Upper lobe of right lung (tissue), 1 donor: ENCODE measurements at regions not wholly inside any gene's neighbourhood (a gene's known extent, or its start where the extent isn't known, plus 50 kb on each side); places are given as distances from the start of the nearest gene placed in this dataset.
"Not testable (repeated sequence)": the region's sequence is repeated elsewhere in the genome, so short reads cannot be mapped to it uniquely, and the experiment has no call there.

ENCODE experiments used
- ATAC-seq: fragments of 200-7000 bp; cut with Tn5 transposase; one replicate; pipeline ENCODE4 v1.9.1; 2020; ENCODE audit warnings: mild to moderate bottlenecking, moderate library complexity
- DNase-seq: peaks from one replicate; pipeline ENCODE4 v3.0.0-alpha.2; 2020
- H3K27ac ChIP-seq: fragments of 200-600 bp; one replicate; pipeline ENCODE4 v1.8.0; 2022
- H3K27me3 ChIP-seq: fragments of 200-600 bp; one replicate; pipeline ENCODE4 v1.8.0; 2022; ENCODE audit warnings: mild to moderate bottlenecking
- H3K36me3 ChIP-seq: fragments of 200-600 bp; one replicate; pipeline ENCODE4 v1.8.0; 2022
- H3K4me1 ChIP-seq: fragments of 200-600 bp; one replicate; pipeline ENCODE4 v1.8.0; 2022
- H3K4me3 ChIP-seq: fragments of 200-600 bp; one replicate; pipeline ENCODE4 v1.8.0; 2022; ENCODE audit warnings: mild to moderate bottlenecking
- H3K9me3 ChIP-seq: fragments of 200-600 bp; one replicate; pipeline ENCODE4 v1.8.0; 2022
- intact Hi-C: fragments of 100-400 bp; cut with DNase I; formaldehyde crosslinking; loops from one replicate; pipeline ENCODE4 v1.11.0; 2022
- TF ChIP-seq, protein P1 (sequence below): fragments of 200-600 bp; IDR thresholded peaks from one replicate; pipeline ENCODE4 v1.8.0; 2022; ENCODE audit warnings: antibody characterized with exemption
- donor health status: DM: no; HTN: yes; CAD: no; lungs with severe emphysema.

DNA sequence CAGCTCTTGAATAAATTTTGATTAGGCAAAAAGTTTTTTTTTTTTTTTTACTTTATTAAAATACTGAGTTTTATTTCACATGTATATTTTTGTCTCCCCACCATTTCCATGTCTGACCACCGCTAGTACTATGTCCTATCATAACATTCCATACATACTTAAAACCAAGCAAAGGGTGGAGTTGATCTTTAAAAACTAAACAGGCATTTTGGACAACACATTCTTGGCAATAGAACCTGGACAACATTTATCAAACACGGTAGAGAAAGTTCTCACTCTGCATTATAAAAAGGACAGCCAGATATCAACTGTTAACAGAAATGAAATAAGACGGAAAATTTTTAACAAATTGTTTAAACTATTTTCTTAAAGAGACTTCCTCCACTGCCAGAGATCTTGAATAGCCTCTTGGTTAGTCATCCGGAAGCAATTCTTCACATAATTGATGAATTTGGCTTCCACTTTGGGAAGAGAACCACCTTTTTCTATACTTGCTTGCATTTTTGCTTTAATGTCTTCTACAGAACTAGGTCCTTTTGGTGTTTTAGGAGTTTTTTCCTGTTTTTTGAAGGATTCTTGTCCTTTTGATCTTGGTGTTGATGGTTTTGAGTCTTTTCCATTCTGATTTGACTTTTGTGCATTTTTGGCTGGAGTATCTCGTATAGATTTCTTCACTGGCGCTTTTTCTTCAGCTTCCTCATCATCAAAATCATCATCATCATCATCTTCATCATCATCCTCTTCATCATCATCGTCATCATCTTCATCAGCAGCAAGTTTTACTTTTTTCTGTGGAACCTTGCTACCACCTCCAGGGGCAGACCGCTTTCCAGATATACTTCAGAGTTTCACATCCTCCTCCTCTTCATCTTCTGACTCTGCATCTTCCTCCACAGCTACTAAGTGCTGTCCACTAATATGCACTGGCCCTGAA, 58.7 kb downstream of the POU5F2 start:
- H3K9me3 ChIP-seq, H3K36me3 ChIP-seq, H3K4me1 ChIP-seq, DNase-seq, H3K27ac ChIP-seq, H3K27me3 ChIP-seq, H3K4me3 ChIP-seq, ATAC-seq, intact Hi-C loops: not testable (repeated sequence)

DNA sequence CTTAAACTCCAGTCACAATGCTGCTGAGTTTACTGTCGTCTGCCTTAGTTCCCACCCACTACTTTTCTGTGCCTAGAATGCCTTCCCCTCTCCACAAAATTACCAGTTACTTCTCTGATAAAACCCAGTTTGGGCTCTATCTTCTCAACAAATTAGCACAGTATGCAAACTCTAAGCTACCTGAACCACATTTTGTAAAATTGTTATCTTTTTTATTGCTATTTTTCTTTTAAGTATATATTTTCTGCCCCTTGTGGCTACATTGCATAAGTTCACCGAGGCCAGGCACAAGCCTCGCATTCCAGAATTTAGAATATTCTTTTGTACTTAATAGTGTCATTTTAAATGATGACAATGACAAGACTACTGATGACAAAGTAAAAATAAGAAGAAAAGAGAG, 60.0 kb downstream of the POU5F2 start:
- Histone ChIP-seq H3K27me3 (no peaks in the 10 kb centered on the region), H3K36me3 (no peaks in the 10 kb centered on the region), H3K4me1 (no peaks in the 10 kb centered on the region), H3K9me3 (no peaks in the 10 kb centered on the region), H3K4me3 (no peak overlapping the region), H3K27ac (no peak overlapping the region)
- intact Hi-C loops = no loop called here
- ATAC-seq = no peak
- TF ChIP-seq, protein P1, sequence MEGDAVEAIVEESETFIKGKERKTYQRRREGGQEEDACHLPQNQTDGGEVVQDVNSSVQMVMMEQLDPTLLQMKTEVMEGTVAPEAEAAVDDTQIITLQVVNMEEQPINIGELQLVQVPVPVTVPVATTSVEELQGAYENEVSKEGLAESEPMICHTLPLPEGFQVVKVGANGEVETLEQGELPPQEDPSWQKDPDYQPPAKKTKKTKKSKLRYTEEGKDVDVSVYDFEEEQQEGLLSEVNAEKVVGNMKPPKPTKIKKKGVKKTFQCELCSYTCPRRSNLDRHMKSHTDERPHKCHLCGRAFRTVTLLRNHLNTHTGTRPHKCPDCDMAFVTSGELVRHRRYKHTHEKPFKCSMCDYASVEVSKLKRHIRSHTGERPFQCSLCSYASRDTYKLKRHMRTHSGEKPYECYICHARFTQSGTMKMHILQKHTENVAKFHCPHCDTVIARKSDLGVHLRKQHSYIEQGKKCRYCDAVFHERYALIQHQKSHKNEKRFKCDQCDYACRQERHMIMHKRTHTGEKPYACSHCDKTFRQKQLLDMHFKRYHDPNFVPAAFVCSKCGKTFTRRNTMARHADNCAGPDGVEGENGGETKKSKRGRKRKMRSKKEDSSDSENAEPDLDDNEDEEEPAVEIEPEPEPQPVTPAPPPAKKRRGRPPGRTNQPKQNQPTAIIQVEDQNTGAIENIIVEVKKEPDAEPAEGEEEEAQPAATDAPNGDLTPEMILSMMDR = no peak
- no peak for DNase-seq

DNA sequence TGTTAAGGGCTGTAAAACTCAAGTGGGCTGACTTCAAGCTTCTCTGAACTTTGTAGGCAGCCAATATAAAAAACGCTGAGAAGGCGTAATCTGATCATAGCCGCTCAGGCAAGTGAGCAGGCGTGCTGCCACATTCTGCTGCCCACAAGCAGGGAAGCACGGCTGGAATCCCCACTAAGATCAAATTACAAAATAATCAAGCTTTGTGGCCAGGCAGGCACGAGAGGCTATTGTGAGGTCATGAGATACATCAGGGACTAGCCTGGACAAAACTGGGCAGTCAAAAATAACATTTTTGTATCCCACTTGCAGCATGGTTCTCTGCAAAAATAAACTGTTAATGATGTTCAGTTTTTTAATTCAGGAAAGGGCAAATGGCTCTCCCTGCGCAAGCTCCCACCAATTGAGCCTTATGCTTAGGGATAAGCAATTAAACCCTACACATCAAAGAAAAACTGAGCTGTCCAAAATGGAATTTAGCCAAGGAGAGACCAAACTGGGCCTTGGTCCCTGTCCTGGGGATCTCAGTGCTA, 64.0 kb downstream of the POU5F2 start:
- peaks cover 9% of the 10 kb centered on the region for H3K4me1 ChIP-seq
- ATAC-seq (peak; percentile 64), DNase-seq (no peak)

DNA sequence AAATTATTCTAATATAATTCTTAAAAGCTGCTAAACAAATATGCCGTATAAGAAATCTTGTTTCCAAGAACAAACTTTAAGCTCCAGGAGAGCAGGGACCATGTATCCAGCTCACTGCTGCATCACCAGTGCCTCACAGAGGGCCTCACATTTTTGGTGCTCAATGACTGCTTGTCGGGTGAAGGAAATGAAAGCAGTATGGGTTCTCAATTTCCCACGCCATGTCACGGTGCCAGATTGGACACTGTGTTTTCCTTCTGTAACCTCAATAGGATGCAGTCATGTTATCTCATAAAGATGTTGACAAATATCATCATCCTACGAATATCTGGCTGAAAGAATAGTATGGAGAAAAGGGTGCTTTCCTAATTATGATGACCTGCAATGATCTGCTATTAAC, 64.7 kb downstream of the POU5F2 start:
- no peak overlapping the region for H3K27ac ChIP-seq
- intact Hi-C loops = no loop called here
- H3K36me3 ChIP-seq = no peaks in the 10 kb centered on the region
- H3K27me3 ChIP-seq = no peaks in the 10 kb centered on the region
- DNase-seq = no peak
- no peak for ATAC-seq
- peaks cover 9% of the 10 kb centered on the region for H3K4me1 ChIP-seq
- TF ChIP-seq, protein P1 = no peak
- no peaks in the 10 kb centered on the region for H3K9me3 ChIP-seq
- H3K4me3 ChIP-seq = no peak overlapping the region

More for the DNA sequence above, 64.0 kb downstream of the POU5F2 start:
- no peak overlapping the region for H3K27ac ChIP-seq
- intact Hi-C loops = no loop called here
- no peak overlapping the region for H3K4me3 ChIP-seq
- no peaks in the 10 kb centered on the region for H3K9me3 ChIP-seq
- no peaks in the 10 kb centered on the region for H3K27me3 ChIP-seq
- TF ChIP-seq, protein P1 = no peak
- no peaks in the 10 kb centered on the region for H3K36me3 ChIP-seq

DNA sequence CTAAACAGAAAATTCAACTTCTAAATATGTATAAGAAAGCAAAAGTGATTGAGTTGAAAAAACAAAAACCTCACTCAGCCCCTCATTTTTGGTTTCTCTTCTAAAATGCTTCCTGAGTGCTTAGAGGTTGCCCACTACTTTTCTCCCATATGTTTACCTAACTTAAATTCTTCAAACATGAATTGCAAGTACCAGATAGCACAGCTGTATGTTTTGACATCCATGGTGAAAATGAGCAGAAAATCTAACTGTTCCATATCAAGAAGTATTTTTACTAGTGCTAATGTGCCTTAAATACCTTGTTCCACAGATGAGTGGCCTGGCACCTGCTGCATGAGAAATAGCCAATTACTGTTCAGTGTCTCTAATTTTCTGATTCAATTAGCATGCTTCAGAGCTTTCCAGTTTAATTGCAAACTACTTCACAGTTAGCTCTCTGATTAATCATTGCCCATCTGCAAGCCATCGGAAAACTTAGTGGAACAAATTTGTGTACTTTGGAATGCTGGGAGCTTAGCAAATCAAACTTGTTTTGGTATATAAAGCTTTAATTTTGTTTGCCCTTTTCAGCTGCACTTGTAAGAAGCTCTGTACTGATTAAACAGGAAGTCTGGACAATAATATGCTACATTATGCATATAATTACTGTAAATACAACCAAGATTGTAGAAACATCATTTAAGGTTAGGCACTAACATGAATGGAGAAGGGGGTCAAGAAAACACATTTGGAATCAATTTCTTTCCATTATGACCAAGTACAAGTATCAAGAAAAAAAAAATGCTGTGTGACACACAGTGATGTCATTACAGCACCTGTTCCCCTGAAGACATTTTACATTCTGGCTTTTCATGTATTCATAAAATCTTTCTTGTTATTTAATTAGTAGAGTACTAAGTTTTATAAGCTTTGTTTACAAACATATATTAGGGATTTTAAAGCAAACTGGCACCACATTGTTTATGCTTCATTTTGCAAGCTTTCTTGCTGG, 65.6 kb downstream of the POU5F2 start:
- no peak overlapping the region for H3K27ac ChIP-seq
- DNase-seq (no peak), ATAC-seq (no peak)
- intact Hi-C loops = no loop called here
- no peaks in the 10 kb centered on the region for H3K27me3 ChIP-seq
- no peak overlapping the region for H3K4me3 ChIP-seq
- no peaks in the 10 kb centered on the region for H3K9me3 ChIP-seq
- peaks cover 9% of the 10 kb centered on the region for H3K4me1 ChIP-seq
- TF ChIP-seq, protein P1 = no peak
- no peaks in the 10 kb centered on the region for H3K36me3 ChIP-seq
